Karpas-422 (cell line): ENCODE measurements at regions not wholly inside any gene's neighbourhood (a gene's known extent, or its start where the extent isn't known, plus 50 kb on each side); places are given as distances from the start of the nearest gene placed in this dataset.
A peak's percentile ranks its signal among the peaks of the same experiment; 100 is the strongest.

ENCODE experiments used
- DNase-seq: peaks from one replicate; pipeline ENCODE4 v3.0.0-alpha.2; 2015
- H2AFZ ChIP-seq: fragments of 200-600 bp; sonication (generic); 2 replicates; pipeline ENCODE4 v1.6.1; 2014; ENCODE audit warnings: antibody characterized with exemption, low read length, mixed read lengths
- H3K27ac ChIP-seq: fragments of 200-600 bp; sonication (generic); 2 replicates; pipeline ENCODE4 v1.5.1; 2014; ENCODE audit warnings: mild to moderate bottlenecking, low read length, moderate library complexity
- H3K27me3 ChIP-seq: fragments of 200-600 bp; sonication (generic); 2 replicates; pipeline ENCODE4 v1.6.1; 2014; ENCODE audit warnings: low read length, mixed read lengths
- H3K36me3 ChIP-seq: fragments of 200-600 bp; sonication (generic); 2 replicates; pipeline ENCODE4 v1.6.1; 2014; ENCODE audit warnings: low read length, mixed read lengths; ENCODE audit not compliant: insufficient read depth
- H3K4me1 ChIP-seq: fragments of 200-600 bp; sonication (generic); 2 replicates; pipeline ENCODE4 v1.6.1; 2014; ENCODE audit warnings: mild to moderate bottlenecking, low read length, mixed read lengths
- H3K4me2 ChIP-seq: fragments of 200-600 bp; sonication (generic); 2 replicates; pipeline ENCODE4 v1.6.1; 2014; ENCODE audit warnings: low read length, low read depth, mild to moderate bottlenecking; ENCODE audit not compliant: poor library complexity, severe bottlenecking
- H3K4me3 ChIP-seq: fragments of 200-600 bp; sonication (generic); 2 replicates; pipeline ENCODE4 v1.5.1; 2014; ENCODE audit warnings: mild to moderate bottlenecking, antibody characterized with exemption, low read length, mixed read lengths
- H3K79me2 ChIP-seq: fragments of 200-600 bp; sonication (generic); 2 replicates; pipeline ENCODE4 v1.6.1; 2014; ENCODE audit warnings: mild to moderate bottlenecking, low read length, mixed read lengths
- H3K9ac ChIP-seq: fragments of 200-600 bp; sonication (generic); 2 replicates; pipeline ENCODE4 v1.6.0; 2014; ENCODE audit warnings: low read length
- H3K9me2 ChIP-seq: fragments of 200-600 bp; sonication (generic), shearing (Covaris generic); replicated peaks from 2 replicates; pipeline ENCODE4 v1.6.0; 2014; ENCODE audit warnings: mild to moderate bottlenecking, low read length, moderate library complexity; ENCODE audit not compliant: insufficient read depth
- H3K9me3 ChIP-seq: fragments of 300-700, 200-600 bp; sonication (generic); 2 replicates; pipeline ENCODE4 v1.6.1; 2014; ENCODE audit warnings: low read length, mixed read lengths
- H4K20me1 ChIP-seq: fragments of 200-600 bp; sonication (generic); 2 replicates; pipeline ENCODE4 v1.6.1; 2014; ENCODE audit warnings: mild to moderate bottlenecking, antibody characterized with exemption, low read length, low read depth; ENCODE audit not compliant: insufficient read depth

- H3K27ac ChIP-seq: no peak overlapping the region
- no peak overlapping the region for H3K4me3 ChIP-seq
- H4K20me1 ChIP-seq: no peaks in the 10 kb centered on the region
- H3K27me3 ChIP-seq: no peaks in the 10 kb centered on the region
- H3K79me2 ChIP-seq: no peaks in the 10 kb centered on the region
- no peak overlapping the region for H3K4me2 ChIP-seq
- no peaks in the 10 kb centered on the region for H3K36me3 ChIP-seq
- no peaks in the 10 kb centered on the region for H3K4me1 ChIP-seq
- no peaks in the 10 kb centered on the region for H3K9me3 ChIP-seq
- H3K9ac ChIP-seq: no peak overlapping the region
- H3K9me2 ChIP-seq: no peaks in the 10 kb centered on the region
- no peak for DNase-seq
- H2AFZ ChIP-seq: no peak overlapping the region
These were observed 166.9 kb upstream of the PCDH10 start for GRCh38 chr4:132982151-132982550.

- H2AFZ ChIP-seq: peak overlapping the region; percentile 38; the same call in 1 of the 2 replicates
- H3K27me3 ChIP-seq: no peaks in the 10 kb centered on the region
- no peaks in the 10 kb centered on the region for H3K9me2 ChIP-seq
- H3K4me3 ChIP-seq: no peak overlapping the region
- no peak overlapping the region for H3K9ac ChIP-seq
- H3K27ac ChIP-seq: no peak overlapping the region
- no peaks in the 10 kb centered on the region for H3K4me1 ChIP-seq
- H3K36me3 ChIP-seq: no peaks in the 10 kb centered on the region
- H4K20me1 ChIP-seq: no peaks in the 10 kb centered on the region
- no peak for DNase-seq
- peaks cover 4% of the 10 kb centered on the region for H3K9me3 ChIP-seq
- H3K79me2 ChIP-seq: no peaks in the 10 kb centered on the region
- no peak overlapping the region for H3K4me2 ChIP-seq
These were observed 158.0 kb upstream of the PCDH10 start for GRCh38 chr4:132991111-132991510.

GRCh38 chr4:132992686-132993085 lies 156.4 kb upstream of the PCDH10 start:
- H2AFZ ChIP-seq: peak overlapping the region; percentile 74; the same call in 1 of the 2 replicates
- H3K36me3 ChIP-seq: no peaks in the 10 kb centered on the region
- no peak overlapping the region for H3K4me3 ChIP-seq
- no peak overlapping the region for H3K9ac ChIP-seq
- H3K27me3 ChIP-seq: no peaks in the 10 kb centered on the region
- no peaks in the 10 kb centered on the region for H4K20me1 ChIP-seq
- peaks cover 4% of the 10 kb centered on the region for H3K9me3 ChIP-seq
- H3K79me2 ChIP-seq: no peaks in the 10 kb centered on the region
- no peak overlapping the region for H3K27ac ChIP-seq
- H3K4me2 ChIP-seq: no peak overlapping the region
- no peak for DNase-seq
- no peaks in the 10 kb centered on the region for H3K9me2 ChIP-seq
- no peaks in the 10 kb centered on the region for H3K4me1 ChIP-seq

GRCh38 chr4:132998585-132999230 lies 150.4 kb upstream of the PCDH10 start:
- Histone ChIP-seq H3K27ac (no peak overlapping the region), H3K27me3 (no peaks in the 10 kb centered on the region), H3K9me3 (peaks cover 11% of the 10 kb centered on the region; the same call in 1 of the 2 replicates), H3K4me3 (no peak overlapping the region), H2AFZ (0 out of 2 replicates have a peak overlapping the region, but pooled peaks have one; percentile 50), H3K4me1 (no peaks in the 10 kb centered on the region), H3K9me2 (no peaks in the 10 kb centered on the region), H3K4me2 (no peak overlapping the region), H3K79me2 (no peaks in the 10 kb centered on the region), H3K36me3 (no peaks in the 10 kb centered on the region), H4K20me1 (no peaks in the 10 kb centered on the region), H3K9ac (no peak overlapping the region)
- no peak for DNase-seq

GRCh38 chr4:133000012-133000411 lies 149.1 kb upstream of the PCDH10 start:
- Histone ChIP-seq H4K20me1 (no peaks in the 10 kb centered on the region), H3K9me2 (no peaks in the 10 kb centered on the region), H3K4me2 (no peak overlapping the region), H2AFZ (peak overlapping the region; percentile 55; the same call in 1 of the 2 replicates), H3K4me3 (no peak overlapping the region), H3K9me3 (peaks cover 11% of the 10 kb centered on the region; the same call in 1 of the 2 replicates), H3K27me3 (no peaks in the 10 kb centered on the region), H3K27ac (no peak overlapping the region), H3K79me2 (no peaks in the 10 kb centered on the region), H3K9ac (no peak overlapping the region), H3K4me1 (no peaks in the 10 kb centered on the region), H3K36me3 (no peaks in the 10 kb centered on the region)
- no peak for DNase-seq

GRCh38 chr4:133003169-133003568 lies 145.9 kb upstream of the PCDH10 start:
- no peak overlapping the region for H3K9ac ChIP-seq
- H3K36me3 ChIP-seq: no peaks in the 10 kb centered on the region
- H3K27ac ChIP-seq: no peak overlapping the region
- H3K4me1 ChIP-seq: no peaks in the 10 kb centered on the region
- H3K4me2 ChIP-seq: no peak overlapping the region
- no peaks in the 10 kb centered on the region for H3K79me2 ChIP-seq
- no peaks in the 10 kb centered on the region for H3K9me2 ChIP-seq
- H2AFZ ChIP-seq: no peak overlapping the region; the same call in 1 of the 2 replicates
- no peak overlapping the region for H3K4me3 ChIP-seq
- H4K20me1 ChIP-seq: no peaks in the 10 kb centered on the region
- peaks cover 11% of the 10 kb centered on the region; the same call in 1 of the 2 replicates for H3K9me3 ChIP-seq
- no peak for DNase-seq
- H3K27me3 ChIP-seq: no peaks in the 10 kb centered on the region

- peak overlapping the region; percentile 36 for H2AFZ ChIP-seq
- H3K4me2 ChIP-seq: no peak overlapping the region
- H3K9ac ChIP-seq: no peak overlapping the region
- H3K9me3 ChIP-seq: peaks cover 3% of the 10 kb centered on the region; the same call in 1 of the 2 replicates
- H3K4me3 ChIP-seq: no peak overlapping the region
- H3K27me3 ChIP-seq: no peaks in the 10 kb centered on the region
- DNase-seq: no peak
- H3K27ac ChIP-seq: no peak overlapping the region
- H3K9me2 ChIP-seq: no peaks in the 10 kb centered on the region
- no peaks in the 10 kb centered on the region for H4K20me1 ChIP-seq
- no peaks in the 10 kb centered on the region for H3K36me3 ChIP-seq
- no peaks in the 10 kb centered on the region for H3K79me2 ChIP-seq
- H3K4me1 ChIP-seq: no peaks in the 10 kb centered on the region; the same call in 1 of the 2 replicates
These were observed 134.5 kb upstream of the PCDH10 start for GRCh38 chr4:133014473-133015135.

GRCh38 chr4:133045288-133045687 lies 103.8 kb upstream of the PCDH10 start:
- Histone ChIP-seq H3K36me3 (no peaks in the 10 kb centered on the region), H3K27me3 (no peaks in the 10 kb centered on the region), H3K4me3 (no peak overlapping the region), H3K9me2 (no peaks in the 10 kb centered on the region), H3K79me2 (no peaks in the 10 kb centered on the region), H2AFZ (peak overlapping the region; percentile 74; the same call in 1 of the 2 replicates), H3K9ac (no peak overlapping the region), H3K4me1 (no peaks in the 10 kb centered on the region), H3K9me3 (peaks cover 16% of the 10 kb centered on the region), H3K4me2 (no peak overlapping the region), H4K20me1 (no peaks in the 10 kb centered on the region), H3K27ac (no peak overlapping the region)
- DNase-seq: no peak
